GM18870 (cell line): ENCODE measurements at regions not wholly inside any gene's neighbourhood (a gene's known extent, or its start where the extent isn't known, plus 50 kb on each side); places are given as distances from the start of the nearest gene placed in this dataset.

ENCODE experiments used
- ATAC-seq: cut with Tn5 transposase; IDR thresholded peaks from one replicate; pipeline ENCODE4 v1.9.1; 2021; ENCODE audit warnings: moderate library complexity; ENCODE audit not compliant: unreplicated experiment

DNA sequence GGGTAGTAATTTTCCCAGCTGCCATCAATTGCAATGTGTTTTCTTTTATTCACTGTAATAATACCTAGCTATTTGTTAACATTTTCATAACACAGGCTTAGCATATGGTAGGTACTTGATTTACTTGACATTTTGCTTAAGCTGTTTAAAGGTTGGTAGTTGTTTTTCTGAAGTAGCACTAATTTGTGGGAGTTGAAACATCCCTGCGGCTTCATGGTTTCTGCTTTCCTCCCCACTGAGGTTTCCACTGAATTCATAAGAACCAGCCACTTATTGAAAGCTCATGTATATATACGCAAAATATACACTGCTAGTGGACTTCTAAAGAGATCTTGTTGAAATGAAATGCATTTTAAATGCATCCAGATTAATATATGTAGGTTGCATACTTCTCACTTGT, 559.9 kb downstream of the TLE4 start:
- no peak for ATAC-seq

GRCh38 chr9:80127920-80128319, 556.2 kb downstream of the TLE4 start:
- no peak for ATAC-seq

GRCh38 chr9:80125731-80126264, 554.0 kb downstream of the TLE4 start:
- no peak for ATAC-seq

DNA sequence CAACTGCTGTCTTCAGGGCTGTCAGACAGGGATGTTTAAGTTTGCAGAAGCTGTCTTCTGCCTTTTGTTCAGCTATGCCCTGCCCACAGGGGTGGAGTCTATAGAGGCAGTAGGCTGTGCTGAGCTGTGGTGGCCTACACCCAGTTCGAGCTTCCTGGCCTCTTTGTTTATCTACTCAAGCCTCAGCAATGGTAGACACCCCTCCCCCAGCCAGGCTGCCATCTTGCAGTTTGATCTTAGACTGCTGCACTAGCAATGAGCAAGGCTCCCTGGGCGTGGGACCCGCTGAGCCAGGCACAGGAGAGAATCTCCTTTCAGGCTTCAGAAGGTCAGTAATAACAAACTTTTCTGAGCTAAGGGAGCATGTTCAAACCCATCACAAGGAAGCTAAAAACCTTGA, 545.3 kb downstream of the TLE4 start:
- no peak for ATAC-seq

DNA sequence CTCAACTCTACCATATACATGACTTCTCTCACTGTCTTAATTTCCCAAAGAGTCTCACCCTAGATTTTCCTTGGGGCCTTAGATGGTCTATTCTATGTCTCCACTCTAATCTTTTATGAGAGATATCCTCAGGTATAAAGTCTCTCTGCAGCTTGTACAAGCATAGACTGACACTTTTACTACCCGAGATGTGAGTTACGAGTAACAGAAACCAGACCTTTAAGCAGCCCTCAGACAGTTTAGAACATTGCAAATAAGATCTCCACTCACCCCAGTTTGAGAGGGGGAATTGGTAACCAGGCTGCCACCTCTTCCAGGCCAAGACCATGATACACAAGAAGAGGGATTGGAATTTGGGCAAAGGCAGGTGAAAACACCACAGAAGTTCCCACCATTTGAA, 542.5 kb downstream of the TLE4 start:
- no peak for ATAC-seq

GRCh38 chr9:80107931-80108660, 536.3 kb downstream of the TLE4 start:
- ATAC-seq: no peak

- no peak for ATAC-seq
Measured at GRCh38 chr9:80097476-80097875, 525.7 kb downstream of the TLE4 start.

DNA sequence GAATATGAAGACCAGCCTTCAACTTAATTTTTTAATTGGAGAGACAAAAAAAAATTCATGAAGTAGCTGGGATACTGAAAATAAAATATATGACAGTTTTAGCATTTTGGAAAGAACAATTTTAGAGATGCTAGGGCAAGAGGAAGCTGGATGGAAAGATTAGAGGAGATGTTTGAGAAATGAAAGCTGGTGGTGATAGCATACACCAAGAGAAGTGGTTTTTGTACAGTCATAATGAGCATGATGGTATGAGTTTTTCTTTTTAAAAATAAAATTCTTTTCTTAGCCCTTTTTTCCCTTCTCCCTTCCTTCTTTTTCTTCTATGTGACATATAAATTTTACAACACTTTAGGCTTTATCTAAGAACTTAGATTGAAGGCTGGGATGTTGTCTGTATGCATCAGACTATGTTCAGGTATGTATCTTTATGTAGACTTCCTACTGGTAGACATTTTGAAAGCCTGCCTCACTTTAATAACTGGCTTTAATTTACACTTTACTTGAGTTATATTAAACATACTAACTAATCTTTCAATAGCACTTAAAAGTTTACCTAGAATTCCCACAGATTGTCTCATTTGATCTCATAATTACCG, 522.5 kb downstream of the TLE4 start:
- peak; percentile 74 for ATAC-seq

GRCh38 chr9:80093695-80094094, 521.9 kb downstream of the TLE4 start:
- ATAC-seq: no peak

GRCh38 chr9:80091526-80091925, 519.8 kb downstream of the TLE4 start:
- ATAC-seq: no peak

GRCh38 chr9:80090317-80090716, 518.6 kb downstream of the TLE4 start:
- ATAC-seq: no peak

- ATAC-seq: no peak
Measured at GRCh38 chr9:80086822-80087345, 515.1 kb downstream of the TLE4 start.

- no peak for ATAC-seq
Measured at GRCh38 chr9:80086386-80086785, 514.6 kb downstream of the TLE4 start.

- no peak for ATAC-seq
Measured at GRCh38 chr9:80085668-80086067, 513.9 kb downstream of the TLE4 start.

- no peak for ATAC-seq
Measured at GRCh38 chr9:80082213-80082612, 510.4 kb downstream of the TLE4 start.

DNA sequence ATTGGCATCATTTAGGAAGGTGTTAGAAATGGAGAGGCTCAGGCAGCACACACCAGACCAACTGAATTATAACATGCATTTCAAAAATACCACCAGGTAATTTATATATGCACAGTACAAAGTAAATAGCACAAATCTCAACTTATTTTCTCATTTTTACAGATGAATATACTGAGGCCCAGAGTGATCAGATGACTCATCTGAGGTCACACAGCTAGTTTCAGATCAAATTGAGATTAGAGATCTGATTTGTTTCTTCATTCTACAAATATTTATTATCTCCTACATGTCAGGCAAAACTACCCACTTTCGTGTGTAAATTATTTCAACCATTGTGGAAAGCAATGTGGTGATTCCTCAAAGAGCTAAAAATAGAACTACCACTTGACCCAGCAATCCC, 507.1 kb downstream of the TLE4 start:
- ATAC-seq: no peak

DNA sequence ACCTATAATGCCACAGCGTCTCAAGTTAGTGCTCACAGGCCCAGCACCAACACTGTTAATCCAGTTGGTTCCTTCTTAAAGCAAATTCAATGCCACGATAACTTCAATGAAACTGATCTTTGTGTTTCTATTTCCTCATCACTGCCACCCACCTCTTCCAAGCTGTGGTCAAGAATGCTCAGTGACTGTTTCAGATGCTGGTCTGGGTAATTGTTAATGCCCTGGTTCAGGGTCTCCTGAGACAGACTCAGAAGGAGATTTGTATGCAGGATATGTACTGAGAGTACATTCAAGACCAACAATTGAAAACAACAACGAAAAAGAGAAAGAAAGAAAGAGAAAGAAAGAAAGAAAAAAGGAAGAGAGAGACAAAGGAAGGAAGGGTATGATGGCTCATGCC, 505.3 kb downstream of the TLE4 start:
- no peak for ATAC-seq

DNA sequence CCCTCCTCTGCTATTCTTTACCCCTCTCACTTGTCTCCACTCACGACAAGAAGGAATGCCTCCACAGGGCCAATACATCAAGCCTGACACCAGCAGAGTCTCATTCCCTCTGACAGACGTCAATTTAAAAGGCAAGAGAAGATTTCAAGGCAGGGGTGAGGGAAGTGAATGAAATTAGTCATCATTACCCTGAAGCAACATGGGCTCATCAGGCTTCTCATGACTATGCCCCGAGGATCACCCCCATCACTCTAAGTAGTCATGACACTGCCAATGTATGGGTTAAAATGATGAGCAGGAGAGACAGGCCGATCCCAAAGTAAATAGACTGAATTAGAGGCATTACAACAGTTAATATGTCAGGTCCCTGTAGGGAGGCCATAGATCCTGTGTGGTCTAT, 504.4 kb downstream of the TLE4 start:
- ATAC-seq: no peak

- no peak for ATAC-seq
Measured at GRCh38 chr9:80074439-80074838, 502.7 kb downstream of the TLE4 start.

GRCh38 chr9:80072451-80072850, 500.7 kb downstream of the TLE4 start:
- ATAC-seq: no peak

DNA sequence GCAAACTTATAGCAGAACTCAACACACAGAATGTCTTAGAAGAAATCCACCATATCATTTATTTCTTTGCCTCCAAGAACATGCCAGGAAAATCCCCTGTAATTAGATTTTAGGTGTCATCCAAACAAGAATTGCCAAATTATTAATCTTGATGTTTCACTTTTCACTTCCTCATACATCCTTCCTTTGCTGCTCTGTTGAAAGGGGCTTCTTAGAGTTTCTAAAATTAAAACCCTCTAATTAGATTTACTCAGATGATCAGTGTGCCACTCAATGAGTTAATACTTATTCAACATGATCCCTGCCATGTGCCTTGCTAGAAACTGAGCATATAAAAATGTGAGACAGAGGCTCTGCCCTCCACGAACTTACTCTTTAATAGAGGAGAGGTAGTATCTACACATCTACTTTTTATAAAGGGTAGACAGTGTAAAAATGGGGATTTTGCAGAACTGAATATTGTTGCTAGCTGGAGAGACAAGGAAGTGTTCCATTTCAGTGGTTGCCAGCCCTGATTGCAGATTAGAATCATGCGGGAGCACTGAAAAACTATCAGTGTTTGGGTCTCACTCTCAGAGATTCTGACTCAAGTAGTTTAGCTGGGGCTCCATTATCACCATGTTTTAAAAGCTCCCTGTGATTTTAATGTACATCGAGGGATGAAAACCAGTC, 498.4 kb downstream of the TLE4 start:
- no peak for ATAC-seq

DNA sequence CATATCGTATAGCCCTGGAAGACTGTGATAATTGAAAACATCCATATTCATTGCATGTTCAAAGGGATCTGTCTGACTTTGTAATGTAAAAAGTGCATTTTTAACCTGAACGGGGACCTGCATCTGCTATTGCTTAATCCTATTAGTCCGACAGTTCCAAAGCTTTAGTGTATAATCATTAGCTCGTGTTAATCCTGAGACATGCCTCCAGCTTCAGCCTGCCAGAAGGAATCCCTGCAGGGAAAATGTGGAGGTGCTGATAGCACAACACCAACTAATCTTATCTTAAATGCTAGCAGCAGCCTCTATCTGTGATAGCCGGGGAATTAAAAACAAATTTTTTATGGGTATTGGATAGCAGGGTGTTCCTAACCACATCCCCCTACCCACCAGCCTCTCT, 495.2 kb downstream of the TLE4 start:
- ATAC-seq: no peak
